ENCODE measurements at regions not wholly inside any gene's neighbourhood (a gene's known extent, or its start where the extent isn't known, plus 50 kb on each side); places are given as distances from the start of the nearest gene placed in this dataset.

- Histone ChIP-seq H2AFZ (ENCODE audit: low read length) (no peak overlapping the region), H3K36me3 (ENCODE audit: control insufficient read depth, insufficient read depth, low read length) (no peaks in the 10 kb centered on the region), H3K9me3 (ENCODE audit: control insufficient read depth, insufficient read depth, low read depth, low read length) (no peaks in the 10 kb centered on the region), H3K27me3 (ENCODE audit: control insufficient read depth, insufficient read depth, low read length) (no peaks in the 10 kb centered on the region), H3K27ac (ENCODE audit: insufficient read depth, low read length) (no peak overlapping the region), H3K4me3 (replicated peaks in 1 of 4; ENCODE audit: control extremely low read depth in 1 of 4, insufficient read depth in 1 of 4, low read depth in 3 of 4, low read length in 4 of 4) (no peak overlapping the region), H3K9ac (ENCODE audit: insufficient read depth, low read length) (no peak overlapping the region), H3K4me2 (ENCODE audit: extremely low read depth, insufficient read depth, low read length) (no peak overlapping the region), H3K4me1 (ENCODE audit: control insufficient read depth, extremely low read depth, insufficient read depth, low read length) (no peaks in the 10 kb centered on the region), H3K79me2 (ENCODE audit: control insufficient read depth, insufficient read depth, low read length) (no peaks in the 10 kb centered on the region), H4K20me1 (ENCODE audit: control insufficient read depth, extremely low read depth, insufficient read depth, low read length) (no peaks in the 10 kb centered on the region)
- TF ChIP-seq CTCF (conservative IDR thresholded peaks at IDR 0.05 in 1 of 2, IDR thresholded peaks at IDR 0.05 in 1 of 2; ENCODE audit: low read depth in 1 of 2, low read length in 2 of 2) (no peak), EZH2 (IDR thresholded peaks at IDR 0.05; ENCODE audit: low read length, missing control alignments) (no peak)
- peak in 1 of 2 donors; percentile 0 for DNase-seq (ENCODE audit: low read depth in 2 of 2)
Measured at GRCh38 chr12:85509081-85509856, 229.2 kb downstream of the ALX1 start.

GRCh38 chr12:85509857-85510256, 229.8 kb downstream of the ALX1 start:
- Histone ChIP-seq H3K4me2 (ENCODE audit: extremely low read depth, insufficient read depth, low read length) (no peak overlapping the region), H3K27me3 (ENCODE audit: control insufficient read depth, insufficient read depth, low read length) (no peaks in the 10 kb centered on the region), H3K9me3 (ENCODE audit: control insufficient read depth, insufficient read depth, low read depth, low read length) (no peaks in the 10 kb centered on the region), H3K4me1 (ENCODE audit: control insufficient read depth, extremely low read depth, insufficient read depth, low read length) (no peaks in the 10 kb centered on the region), H3K36me3 (ENCODE audit: control insufficient read depth, insufficient read depth, low read length) (no peaks in the 10 kb centered on the region), H2AFZ (ENCODE audit: low read length) (no peak overlapping the region), H3K9ac (ENCODE audit: insufficient read depth, low read length) (no peak overlapping the region), H3K27ac (ENCODE audit: insufficient read depth, low read length) (no peak overlapping the region), H3K79me2 (ENCODE audit: control insufficient read depth, insufficient read depth, low read length) (no peaks in the 10 kb centered on the region), H4K20me1 (ENCODE audit: control insufficient read depth, extremely low read depth, insufficient read depth, low read length) (no peaks in the 10 kb centered on the region), H3K4me3 (replicated peaks in 1 of 4; ENCODE audit: control extremely low read depth in 1 of 4, insufficient read depth in 1 of 4, low read depth in 3 of 4, low read length in 4 of 4) (no peak overlapping the region)
- peak in 1 of 2 donors; percentile 36 for DNase-seq (ENCODE audit: low read depth in 2 of 2)
- TF ChIP-seq EZH2 (IDR thresholded peaks at IDR 0.05; ENCODE audit: low read length, missing control alignments) (no peak), CTCF (conservative IDR thresholded peaks at IDR 0.05 in 1 of 2, IDR thresholded peaks at IDR 0.05 in 1 of 2; ENCODE audit: low read depth in 1 of 2, low read length in 2 of 2) (no peak)

- no peaks in the 10 kb centered on the region for H3K4me1 ChIP-seq (ENCODE audit: control insufficient read depth, extremely low read depth, insufficient read depth, low read length)
- H3K27ac ChIP-seq (ENCODE audit: insufficient read depth, low read length) = no peak overlapping the region
- H3K4me3 ChIP-seq (replicated peaks in 1 of 4; ENCODE audit: control extremely low read depth in 1 of 4, insufficient read depth in 1 of 4, low read depth in 3 of 4, low read length in 4 of 4) = no peak overlapping the region
- H4K20me1 ChIP-seq (ENCODE audit: control insufficient read depth, extremely low read depth, insufficient read depth, low read length) = no peaks in the 10 kb centered on the region
- H3K9ac ChIP-seq (ENCODE audit: insufficient read depth, low read length) = no peak overlapping the region
- no peak for DNase-seq (ENCODE audit: low read depth in 2 of 2)
- no peaks in the 10 kb centered on the region for H3K79me2 ChIP-seq (ENCODE audit: control insufficient read depth, insufficient read depth, low read length)
- no peaks in the 10 kb centered on the region for H3K36me3 ChIP-seq (ENCODE audit: control insufficient read depth, insufficient read depth, low read length)
- H3K27me3 ChIP-seq (ENCODE audit: control insufficient read depth, insufficient read depth, low read length) = no peaks in the 10 kb centered on the region
- no peak overlapping the region for H3K4me2 ChIP-seq (ENCODE audit: extremely low read depth, insufficient read depth, low read length)
- no peak overlapping the region for H2AFZ ChIP-seq (ENCODE audit: low read length)
- no peaks in the 10 kb centered on the region for H3K9me3 ChIP-seq (ENCODE audit: control insufficient read depth, insufficient read depth, low read depth, low read length)
- no peak for TF ChIP-seq EZH2 (IDR thresholded peaks at IDR 0.05; ENCODE audit: low read length, missing control alignments)
- no peak for TF ChIP-seq CTCF (conservative IDR thresholded peaks at IDR 0.05 in 1 of 2, IDR thresholded peaks at IDR 0.05 in 1 of 2; ENCODE audit: low read depth in 1 of 2, low read length in 2 of 2)
Measured at GRCh38 chr12:85516039-85516438, 236.0 kb downstream of the ALX1 start.
